Panc1 (cell line): ENCODE measurements at regions not wholly inside any gene's neighbourhood (a gene's known extent, or its start where the extent isn't known, plus 50 kb on each side); places are given as distances from the start of the nearest gene placed in this dataset.

Source experiments
- ATAC-seq: fragments of 200-7000 bp; cut with Tn5 transposase; 2 replicates; pipeline ENCODE4 v1.9.1; 2020; ENCODE audit warnings: mild to moderate bottlenecking, moderate library complexity
- BruUV-seq: library from RNA; stranded (reverse); fragments of 400-500 nt; replicated peaks from 2 replicates; lab custom pipeline; 2021; lab: Mats Ljungman, UMichigan
- CTCF ChIA-PET: fragments of 300-600 bp; sonication (Branson Sonifier 250); formaldehyde crosslinking; loops from one replicate; lab custom pipeline; 2022; ENCODE audit warnings: antibody characterized with exemption; lab: Charles Lee
- POLR2A ChIA-PET: fragments of 300-600 bp; sonication (Branson Sonifier 250); formaldehyde crosslinking; loops from one replicate; lab custom pipeline; 2022; ENCODE audit warnings: antibody characterized with exemption; lab: Charles Lee
- DNase-seq: peaks from one replicate; pipeline ENCODE4 v3.0.0-alpha.2; 2010; ENCODE audit warnings: low read depth, low spot score
- H3K27ac ChIP-seq: 2 replicates; pipeline ENCODE4 v1.5.1; 2011; ENCODE audit warnings: mild to moderate bottlenecking, low read length, inconsistent platforms
- H3K27me3 ChIP-seq: fragments of 200-500 bp; sonication (Bioruptor generic); 2 replicates; pipeline ENCODE4 v1.6.0; 2014; ENCODE audit warnings: low read length, inconsistent platforms; ENCODE audit not compliant: control insufficient read depth, insufficient read depth
- H3K36me3 ChIP-seq: fragments of 200-500 bp; sonication (Bioruptor generic); 2 replicates; pipeline ENCODE4 v1.5.1; 2014; ENCODE audit warnings: inconsistent platforms, mild to moderate bottlenecking, low read length, moderate library complexity; ENCODE audit not compliant: control insufficient read depth, insufficient read depth
- H3K4me1 ChIP-seq: 2 replicates; pipeline ENCODE4 v1.5.1; 2011; ENCODE audit warnings: inconsistent platforms, mild to moderate bottlenecking, low read length, moderate library complexity; ENCODE audit not compliant: control insufficient read depth, insufficient read depth
- H3K4me3 ChIP-seq, 2 experiments: 2 replicates each; pipeline ENCODE4 v1.5.1; 2011 to 2012; ENCODE audit warnings: low read depth in 2 of 2, low read length in 2 of 2, mild to moderate bottlenecking in 2 of 2, inconsistent platforms in 1 of 2, moderate library complexity in 1 of 2
- H3K9me3 ChIP-seq: fragments of 200-500 bp; sonication (Bioruptor generic); 2 replicates; pipeline ENCODE4 v1.5.1; 2014; ENCODE audit warnings: low read depth, mild to moderate bottlenecking, inconsistent platforms, low read length, moderate library complexity; ENCODE audit not compliant: control insufficient read depth, insufficient read depth
- CTCF ChIP-seq: fragments of 450-650 bp; IDR thresholded peaks from 2 replicates; pipeline ENCODE4 v1.5.1; 2017; ENCODE audit warnings: mild to moderate bottlenecking
- POLR2AphosphoS5 ChIP-seq: IDR thresholded peaks from 2 replicates; pipeline ENCODE4 v1.6.1; 2012; ENCODE audit warnings: mild to moderate bottlenecking, low read depth, low read length, moderate library complexity
- REST ChIP-seq, 2 experiments: IDR thresholded peaks; 2 replicates each; pipeline ENCODE4 v1.6.1; 2011 to 2012; ENCODE audit warnings: low read depth in 2 of 2, control low read depth in 1 of 2, low read length in 1 of 2, mild to moderate bottlenecking in 1 of 2, moderate library complexity in 1 of 2; ENCODE audit not compliant: insufficient read depth in 1 of 2
- SIN3A ChIP-seq: IDR thresholded peaks from 2 replicates; pipeline ENCODE4 v1.6.1; 2012; ENCODE audit warnings: low read depth, mild to moderate bottlenecking, low read length, moderate library complexity, borderline replicate concordance; ENCODE audit not compliant: insufficient read depth
- TCF7L2 ChIP-seq: IDR thresholded peaks from 2 replicates; pipeline ENCODE4 v1.6.1; 2011; ENCODE audit warnings: mild to moderate bottlenecking, low read depth, low read length, inconsistent platforms
- in situ Hi-C: cut with HindIII; loops from 2 replicates; pipeline ENCODE4 v1.10.0; 2016; ENCODE audit warnings: low sequenced_read_pairs, low pct_unique_long_range_greater_than_20kb
- intact Hi-C: fragments of 100-400 bp; cut with micrococcal nuclease; formaldehyde crosslinking; loops from one replicate; pipeline ENCODE4 v1.10.0; 2022; ENCODE audit not compliant: unreplicated experiment

- Histone ChIP-seq H3K9me3 (no peaks in the 10 kb centered on the region), H3K36me3 (no peaks in the 10 kb centered on the region), H3K27me3 (peaks cover 6% of the 10 kb centered on the region; the same call in 1 of the 2 replicates), H3K4me3 (no peak overlapping the region), H3K4me1 (no peaks in the 10 kb centered on the region), H3K27ac (no peak overlapping the region)
- intact Hi-C loops: no loop called here
- TF ChIP-seq REST (IDR thresholded peaks at IDR 0.05; ENCODE audit: insufficient read depth in 1 of 2, low read depth in 2 of 2, low read length in 1 of 2) (no peak), TCF7L2 (no peak), SIN3A (no peak), CTCF (no peak)
- ChIA-PET CTCF (no interaction called here), POLR2A (no interaction called here)
- no peak for ATAC-seq
- in situ Hi-C loops: no loop called here
- no TSS peak for BruUV-seq
- no peak for DNase-seq
These were observed 151.5 kb upstream of the FBXL4 start for GRCh38 chr6:99099243-99099642.

GRCh38 chr6:99096170-99096569 is 148.4 kb upstream of the FBXL4 start:
- intact Hi-C loops: no loop called here
- BruUV-seq: no TSS peak
- Histone ChIP-seq H3K4me3 (no peak overlapping the region), H3K4me1 (no peaks in the 10 kb centered on the region), H3K9me3 (no peaks in the 10 kb centered on the region), H3K27me3 (peaks cover 6% of the 10 kb centered on the region; the same call in 1 of the 2 replicates), H3K36me3 (no peaks in the 10 kb centered on the region), H3K27ac (no peak overlapping the region)
- ChIA-PET CTCF (no interaction called here), POLR2A (no interaction called here)
- DNase-seq (no peak), ATAC-seq (no peak)
- in situ Hi-C loops: no loop called here
- TF ChIP-seq POLR2AphosphoS5: no peak
- no peak for TF ChIP-seq SIN3A
- no peak for TF ChIP-seq TCF7L2
- TF ChIP-seq REST (IDR thresholded peaks at IDR 0.05; ENCODE audit: insufficient read depth in 1 of 2, low read depth in 2 of 2, low read length in 1 of 2): no peak
- no peak for TF ChIP-seq CTCF
